ENCODE measurements at regions not wholly inside any gene's neighbourhood (a gene's known extent, or its start where the extent isn't known, plus 50 kb on each side); places are given as distances from the start of the nearest gene placed in this dataset.

GRCh38 chrX:25285598-25285997, 269.8 kb upstream of the ARX start:
- TF ChIP-seq POLR2AphosphoS5 (IDR thresholded peaks at IDR 0.05) (no peak), POLR2A (IDR thresholded peaks at IDR 0.05) (no peak)
- TF ChIP-seq, protein P1, sequence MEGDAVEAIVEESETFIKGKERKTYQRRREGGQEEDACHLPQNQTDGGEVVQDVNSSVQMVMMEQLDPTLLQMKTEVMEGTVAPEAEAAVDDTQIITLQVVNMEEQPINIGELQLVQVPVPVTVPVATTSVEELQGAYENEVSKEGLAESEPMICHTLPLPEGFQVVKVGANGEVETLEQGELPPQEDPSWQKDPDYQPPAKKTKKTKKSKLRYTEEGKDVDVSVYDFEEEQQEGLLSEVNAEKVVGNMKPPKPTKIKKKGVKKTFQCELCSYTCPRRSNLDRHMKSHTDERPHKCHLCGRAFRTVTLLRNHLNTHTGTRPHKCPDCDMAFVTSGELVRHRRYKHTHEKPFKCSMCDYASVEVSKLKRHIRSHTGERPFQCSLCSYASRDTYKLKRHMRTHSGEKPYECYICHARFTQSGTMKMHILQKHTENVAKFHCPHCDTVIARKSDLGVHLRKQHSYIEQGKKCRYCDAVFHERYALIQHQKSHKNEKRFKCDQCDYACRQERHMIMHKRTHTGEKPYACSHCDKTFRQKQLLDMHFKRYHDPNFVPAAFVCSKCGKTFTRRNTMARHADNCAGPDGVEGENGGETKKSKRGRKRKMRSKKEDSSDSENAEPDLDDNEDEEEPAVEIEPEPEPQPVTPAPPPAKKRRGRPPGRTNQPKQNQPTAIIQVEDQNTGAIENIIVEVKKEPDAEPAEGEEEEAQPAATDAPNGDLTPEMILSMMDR (IDR thresholded peaks at IDR 0.05), result no peak
